ENCODE measurements at regions not wholly inside any gene's neighbourhood (a gene's known extent, or its start where the extent isn't known, plus 50 kb on each side); places are given as distances from the start of the nearest gene placed in this dataset.

DNA sequence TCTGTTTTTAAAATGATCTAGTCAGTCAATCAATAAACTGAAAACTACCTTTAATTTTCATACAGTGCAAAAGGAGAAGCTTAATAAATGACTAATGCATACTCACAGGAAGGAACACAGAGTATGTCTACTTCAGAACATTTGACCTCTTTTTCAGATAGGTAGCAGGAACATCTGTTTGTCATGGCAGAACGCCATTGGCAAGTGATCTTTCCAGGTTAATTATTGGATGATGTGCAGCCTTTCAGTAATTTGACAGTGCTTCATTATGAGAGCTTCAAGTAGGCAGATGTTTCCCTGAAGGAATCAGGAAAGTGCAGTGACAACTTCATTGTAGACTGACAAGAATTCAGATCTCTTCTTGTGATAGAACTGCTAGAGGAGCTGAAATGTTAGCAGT, 325.0 kb downstream of the OTOL1 start:
- no peaks in the 10 kb centered on the region for H3K36me3 ChIP-seq (replicated peaks; ENCODE audit: low read depth, low read length)
- no peak overlapping the region for H3K4me2 ChIP-seq (ENCODE audit: low read length)
- H3K27ac ChIP-seq (ENCODE audit: low read length) = no peak overlapping the region
- H4K20me1 ChIP-seq (ENCODE audit: insufficient read depth, low read length) = no peaks in the 10 kb centered on the region
- H3K9me3 ChIP-seq (ENCODE audit: insufficient read depth, low read length) = no peaks in the 10 kb centered on the region
- H3K4me1 ChIP-seq (ENCODE audit: low read length) = no peaks in the 10 kb centered on the region
- H2AFZ ChIP-seq (ENCODE audit: low read depth, low read length) = no peak overlapping the region
- H3K79me2 ChIP-seq (ENCODE audit: low read length) = no peaks in the 10 kb centered on the region
- no peak for TF ChIP-seq EZH2phosphoT487 (IDR thresholded peaks at IDR 0.05; ENCODE audit: low read depth)
- TF ChIP-seq, protein P1, sequence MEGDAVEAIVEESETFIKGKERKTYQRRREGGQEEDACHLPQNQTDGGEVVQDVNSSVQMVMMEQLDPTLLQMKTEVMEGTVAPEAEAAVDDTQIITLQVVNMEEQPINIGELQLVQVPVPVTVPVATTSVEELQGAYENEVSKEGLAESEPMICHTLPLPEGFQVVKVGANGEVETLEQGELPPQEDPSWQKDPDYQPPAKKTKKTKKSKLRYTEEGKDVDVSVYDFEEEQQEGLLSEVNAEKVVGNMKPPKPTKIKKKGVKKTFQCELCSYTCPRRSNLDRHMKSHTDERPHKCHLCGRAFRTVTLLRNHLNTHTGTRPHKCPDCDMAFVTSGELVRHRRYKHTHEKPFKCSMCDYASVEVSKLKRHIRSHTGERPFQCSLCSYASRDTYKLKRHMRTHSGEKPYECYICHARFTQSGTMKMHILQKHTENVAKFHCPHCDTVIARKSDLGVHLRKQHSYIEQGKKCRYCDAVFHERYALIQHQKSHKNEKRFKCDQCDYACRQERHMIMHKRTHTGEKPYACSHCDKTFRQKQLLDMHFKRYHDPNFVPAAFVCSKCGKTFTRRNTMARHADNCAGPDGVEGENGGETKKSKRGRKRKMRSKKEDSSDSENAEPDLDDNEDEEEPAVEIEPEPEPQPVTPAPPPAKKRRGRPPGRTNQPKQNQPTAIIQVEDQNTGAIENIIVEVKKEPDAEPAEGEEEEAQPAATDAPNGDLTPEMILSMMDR (IDR thresholded peaks at IDR 0.05; ENCODE audit: low read depth, low read length) = no peak
- H3K27me3 ChIP-seq (ENCODE audit: low read depth, low read length) = no peaks in the 10 kb centered on the region
- H3K4me3 ChIP-seq (ENCODE audit: low read length) = no peak overlapping the region
- no peak overlapping the region for H3K9ac ChIP-seq (ENCODE audit: low read length)

DNA sequence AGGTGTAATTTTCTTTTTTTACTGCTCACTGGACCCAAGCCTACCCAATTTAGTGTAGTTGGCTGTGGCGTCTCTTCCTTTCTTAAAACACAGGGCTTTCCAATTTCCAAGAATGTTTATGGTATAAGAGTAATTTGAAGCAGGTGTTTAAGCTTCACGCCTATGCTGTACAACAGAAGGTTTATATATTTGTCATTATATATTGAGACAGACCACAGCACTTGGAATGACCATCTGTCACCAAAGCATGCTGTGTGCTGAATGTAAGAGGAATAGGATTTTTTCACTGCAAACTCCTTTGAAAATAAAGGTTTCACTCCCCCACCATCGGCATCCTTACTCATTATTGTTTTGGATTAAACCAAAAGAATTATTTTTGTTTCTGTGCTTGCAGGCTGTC, 325.7 kb downstream of the OTOL1 start:
- H3K4me3 ChIP-seq (ENCODE audit: low read length) = no peak overlapping the region
- H3K27ac ChIP-seq (ENCODE audit: low read length) = no peak overlapping the region

GRCh38 chr3:161823910-161824309, 327.3 kb downstream of the OTOL1 start:
- Histone ChIP-seq H4K20me1 (ENCODE audit: insufficient read depth, low read length) (no peaks in the 10 kb centered on the region), H3K27me3 (ENCODE audit: low read depth, low read length) (no peaks in the 10 kb centered on the region)

More for the DNA sequence above, 325.7 kb downstream of the OTOL1 start:
- no peak overlapping the region for H2AFZ ChIP-seq (ENCODE audit: low read depth, low read length)
- TF ChIP-seq EZH2phosphoT487 (IDR thresholded peaks at IDR 0.05; ENCODE audit: low read depth) = no peak
- TF ChIP-seq, protein P1 (IDR thresholded peaks at IDR 0.05; ENCODE audit: low read depth, low read length) = no peak
- no peaks in the 10 kb centered on the region for H3K4me1 ChIP-seq (ENCODE audit: low read length)
- no peaks in the 10 kb centered on the region for H3K79me2 ChIP-seq (ENCODE audit: low read length)
- no peak overlapping the region for H3K9ac ChIP-seq (ENCODE audit: low read length)
- no peaks in the 10 kb centered on the region for H4K20me1 ChIP-seq (ENCODE audit: insufficient read depth, low read length)
- H3K4me2 ChIP-seq (ENCODE audit: low read length) = no peak overlapping the region
- H3K36me3 ChIP-seq (replicated peaks; ENCODE audit: low read depth, low read length) = no peaks in the 10 kb centered on the region
- no peaks in the 10 kb centered on the region for H3K27me3 ChIP-seq (ENCODE audit: low read depth, low read length)
- no peaks in the 10 kb centered on the region for H3K9me3 ChIP-seq (ENCODE audit: insufficient read depth, low read length)

DNA sequence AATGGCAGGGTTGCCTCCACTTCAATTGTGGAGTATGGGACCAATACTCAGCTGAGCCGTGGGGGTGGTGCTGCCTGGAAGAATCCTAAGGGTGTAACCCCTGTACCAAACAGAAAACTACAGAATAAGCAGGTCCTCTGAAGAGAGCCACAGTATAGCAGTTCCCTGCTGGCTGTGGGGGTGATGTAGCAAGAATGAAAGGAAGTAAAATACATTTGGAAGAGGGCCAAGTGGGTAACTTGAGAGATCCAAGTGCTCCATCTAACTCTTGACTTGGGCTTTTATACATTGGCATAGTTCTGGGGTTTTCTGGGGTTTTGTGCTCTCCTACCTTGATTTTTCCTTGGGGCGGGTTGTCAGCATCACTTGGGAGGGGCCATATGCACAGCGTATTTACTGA, 341.4 kb downstream of the OTOL1 start:
- Histone ChIP-seq H3K27ac (ENCODE audit: low read length) (no peak overlapping the region), H2AFZ (ENCODE audit: low read depth, low read length) (no peak overlapping the region), H3K9me3 (ENCODE audit: insufficient read depth, low read length) (no peaks in the 10 kb centered on the region), H3K27me3 (ENCODE audit: low read depth, low read length) (no peaks in the 10 kb centered on the region), H3K4me3 (ENCODE audit: low read length) (no peak overlapping the region), H3K4me2 (ENCODE audit: low read length) (no peak overlapping the region), H4K20me1 (ENCODE audit: insufficient read depth, low read length) (no peaks in the 10 kb centered on the region), H3K9ac (ENCODE audit: low read length) (no peak overlapping the region), H3K36me3 (replicated peaks; ENCODE audit: low read depth, low read length) (no peaks in the 10 kb centered on the region), H3K79me2 (ENCODE audit: low read length) (no peaks in the 10 kb centered on the region), H3K4me1 (ENCODE audit: low read length) (no peaks in the 10 kb centered on the region)
- no peak for TF ChIP-seq EZH2phosphoT487 (IDR thresholded peaks at IDR 0.05; ENCODE audit: low read depth)
- TF ChIP-seq, protein P1 (IDR thresholded peaks at IDR 0.05; ENCODE audit: low read depth, low read length) = no peak

More at GRCh38 chr3:161823910-161824309, 327.3 kb downstream of the OTOL1 start:
- no peaks in the 10 kb centered on the region for H3K9me3 ChIP-seq (ENCODE audit: insufficient read depth, low read length)
- no peaks in the 10 kb centered on the region for H3K79me2 ChIP-seq (ENCODE audit: low read length)
- TF ChIP-seq EZH2phosphoT487 (IDR thresholded peaks at IDR 0.05; ENCODE audit: low read depth) = no peak
- TF ChIP-seq, protein P1 (IDR thresholded peaks at IDR 0.05; ENCODE audit: low read depth, low read length) = no peak
- no peak overlapping the region for H3K4me3 ChIP-seq (ENCODE audit: low read length)
- H2AFZ ChIP-seq (ENCODE audit: low read depth, low read length) = no peak overlapping the region
- H3K4me1 ChIP-seq (ENCODE audit: low read length) = no peaks in the 10 kb centered on the region
- no peak overlapping the region for H3K4me2 ChIP-seq (ENCODE audit: low read length)
- no peaks in the 10 kb centered on the region for H3K36me3 ChIP-seq (replicated peaks; ENCODE audit: low read depth, low read length)
- H3K9ac ChIP-seq (ENCODE audit: low read length) = no peak overlapping the region
- no peak overlapping the region for H3K27ac ChIP-seq (ENCODE audit: low read length)

All from OCI-LY3 (cell line).